CD1c-positive myeloid dendritic cell (primary cell): ENCODE measurements at regions not wholly inside any gene's neighbourhood (a gene's known extent, or its start where the extent isn't known, plus 50 kb on each side); places are given as distances from the start of the nearest gene placed in this dataset.
"Not testable (repeated sequence)": the region's sequence is repeated elsewhere in the genome, so short reads cannot be mapped to it uniquely, and the experiment has no call there.

Source experiments
- DNase-seq: peaks from one replicate; pipeline ENCODE4 v3.0.0-alpha.2; 2016; ENCODE audit errors: extremely low spot score

- no peak for DNase-seq
Observed at GRCh38 chr10:45564303-45564959, 108.1 kb downstream of the ZFAND4 start.

DNA sequence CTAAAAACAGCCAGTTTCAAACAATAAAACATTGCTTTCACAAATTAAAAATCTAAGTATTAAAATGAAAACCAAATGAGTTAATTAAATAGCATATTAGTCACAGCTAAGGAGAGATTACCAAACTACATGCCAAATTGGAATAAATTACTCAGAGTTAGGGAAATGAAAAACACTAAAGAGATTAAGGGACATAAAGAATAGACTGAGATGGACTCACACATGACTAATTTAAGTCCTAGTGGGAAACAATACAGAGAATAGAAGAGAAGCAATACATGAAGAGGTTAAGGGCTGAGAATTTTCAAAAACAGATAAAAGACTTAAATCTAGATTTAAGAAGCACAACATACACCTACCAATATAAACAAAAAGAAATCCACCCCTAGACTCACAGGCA is 110.6 kb downstream of the ZFAND4 start:
- no peak for DNase-seq

DNA sequence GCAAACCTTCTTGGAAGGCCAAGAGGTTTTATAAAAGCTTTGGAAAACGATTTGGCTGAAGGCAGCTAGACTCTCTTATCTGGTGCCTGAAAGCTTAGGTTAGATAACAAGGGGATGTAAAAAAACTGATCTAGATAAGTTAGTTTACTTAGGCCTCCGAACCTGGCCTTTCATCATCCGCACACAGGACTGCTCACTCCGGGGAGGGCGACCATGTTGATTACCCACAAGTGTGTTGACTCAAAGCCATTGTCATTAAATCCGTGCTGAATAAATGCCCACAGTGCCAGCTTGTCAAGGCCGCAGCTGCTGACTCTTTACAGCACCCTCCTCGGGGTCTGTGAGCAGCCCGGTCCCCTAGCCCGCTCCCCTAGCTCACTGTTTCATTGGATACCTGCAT is 112.3 kb downstream of the ZFAND4 start:
- DNase-seq, result no peak

DNA sequence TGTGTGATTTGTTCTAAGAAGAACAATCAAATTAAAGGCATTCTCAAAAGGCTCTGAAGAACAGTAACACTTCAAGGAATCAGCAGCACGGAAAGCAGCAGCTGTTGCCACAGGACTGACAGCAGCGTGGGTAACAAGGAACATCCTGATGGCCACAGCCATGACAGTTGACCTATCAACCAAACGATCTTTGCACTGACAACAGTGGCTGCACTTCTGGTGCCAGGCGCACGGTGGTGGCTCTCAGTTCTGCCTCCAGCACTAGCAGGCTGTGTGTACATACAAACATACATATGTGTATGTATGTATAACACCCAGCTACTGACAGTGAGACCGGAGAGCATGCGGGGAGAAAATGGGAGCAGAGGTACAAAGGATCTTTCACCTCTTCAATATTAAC is 114.1 kb downstream of the ZFAND4 start:
- DNase-seq, result no peak

GRCh38 chr10:45557275-45557905 is 115.2 kb downstream of the ZFAND4 start:
- peak; percentile 75 for DNase-seq

DNA sequence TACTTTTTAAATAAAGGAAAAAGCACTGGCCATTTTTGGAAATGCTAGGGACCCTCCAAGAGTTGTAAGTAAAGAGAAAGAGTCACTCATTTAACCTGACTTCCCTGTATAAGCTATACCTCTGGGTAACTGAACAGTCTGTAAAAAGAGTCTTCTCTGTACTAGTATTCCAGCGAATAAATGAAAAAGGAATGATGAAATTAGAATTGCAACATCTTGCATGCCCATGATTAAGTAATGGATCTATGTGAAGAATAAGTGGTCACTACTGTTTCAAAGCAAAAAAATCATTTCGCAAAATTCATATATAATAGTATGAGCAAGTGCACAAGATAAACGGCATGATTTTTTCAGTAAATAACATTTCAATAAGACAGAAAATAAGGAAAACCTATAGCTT is 116.8 kb downstream of the ZFAND4 start:
- peak; percentile 30 for DNase-seq

- not testable (repeated sequence) for DNase-seq
Observed at GRCh38 chr10:45555332-45555731, 117.2 kb downstream of the ZFAND4 start.

DNA sequence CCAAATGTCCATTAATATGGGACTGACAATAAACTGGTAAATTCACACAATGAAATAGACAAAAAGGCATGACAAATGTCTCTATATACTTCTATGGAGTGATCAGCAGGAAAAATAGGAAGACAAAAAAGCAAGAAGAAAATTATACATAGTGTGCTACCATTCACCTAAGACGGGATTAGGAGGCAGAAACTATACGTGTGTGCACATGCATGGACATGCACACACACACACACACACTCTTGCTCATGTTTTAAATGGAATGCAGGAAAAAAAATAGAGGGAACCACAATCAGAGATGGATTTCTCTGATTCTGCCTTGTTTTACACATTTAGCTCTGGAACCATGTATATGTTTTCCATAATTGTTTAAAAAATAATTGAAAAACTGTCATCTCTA is 119.0 kb downstream of the ZFAND4 start:
- no peak for DNase-seq

- peak; percentile 57 for DNase-seq
Observed at GRCh38 chr10:45553155-45553554, 119.4 kb downstream of the ZFAND4 start.

DNA sequence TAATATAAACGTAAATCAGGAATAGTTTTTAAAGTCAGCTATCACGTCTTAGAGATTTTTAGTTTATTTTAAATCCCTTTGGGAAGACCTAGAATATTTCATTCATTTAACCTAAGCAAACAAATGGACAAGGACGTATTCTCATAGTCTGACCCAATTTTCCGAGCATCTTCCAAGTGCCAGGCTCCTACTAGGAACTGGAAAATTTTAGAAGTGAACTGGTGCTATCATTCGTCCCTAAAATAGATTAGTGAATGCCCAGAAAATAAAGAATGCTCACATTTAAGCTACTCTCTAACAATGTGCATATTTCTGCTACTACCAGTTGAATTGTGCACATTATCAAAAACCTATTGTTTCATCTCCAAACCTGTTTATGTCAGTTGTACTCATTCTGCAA is 120.1 kb downstream of the ZFAND4 start:
- DNase-seq, result no peak

- no peak for DNase-seq
Observed at GRCh38 chr10:45550903-45551786, 121.4 kb downstream of the ZFAND4 start.

DNA sequence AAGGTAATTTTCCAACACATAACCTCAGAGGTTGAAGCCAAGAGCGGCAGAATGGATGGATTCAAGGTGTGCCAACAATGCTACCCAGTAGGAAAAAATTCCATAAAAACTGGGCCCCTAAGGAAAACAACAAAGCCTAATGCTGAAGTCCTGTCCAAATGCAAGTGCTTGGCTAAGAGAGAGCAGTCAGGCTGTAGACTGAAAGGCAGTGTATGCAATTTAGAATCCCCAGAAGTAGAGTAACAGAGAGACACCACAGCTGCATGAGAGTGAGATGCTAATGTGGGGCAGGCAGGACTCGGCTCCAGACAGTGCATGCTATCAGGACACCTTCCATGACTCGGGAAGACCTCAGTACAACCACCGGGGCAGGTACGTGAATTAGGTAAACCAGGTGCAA is 124.5 kb downstream of the ZFAND4 start:
- no peak for DNase-seq

DNA sequence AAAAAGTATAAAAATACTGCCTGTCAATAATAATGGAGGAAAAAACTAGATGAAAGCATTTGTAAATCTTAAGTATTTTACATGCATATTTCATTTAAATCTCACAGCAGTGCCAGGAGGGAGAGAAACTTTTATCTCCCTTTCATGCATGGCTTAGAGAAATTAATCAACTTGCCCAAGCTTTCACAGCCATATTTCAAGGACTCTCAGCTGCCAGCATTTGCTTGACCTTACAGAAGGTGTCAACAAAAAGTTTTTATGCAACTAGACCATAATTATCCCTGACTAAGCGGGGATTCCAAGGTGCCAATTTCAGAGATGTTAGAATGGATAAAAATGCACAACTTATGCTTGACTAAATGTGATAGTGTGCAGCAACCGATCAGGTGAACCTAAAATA is 125.4 kb downstream of the ZFAND4 start:
- no peak for DNase-seq

- DNase-seq, result no peak
Observed at GRCh38 chr10:45545150-45545549, 127.4 kb downstream of the ZFAND4 start.

- DNase-seq, result no peak
Observed at GRCh38 chr10:45544191-45544590, 128.4 kb downstream of the ZFAND4 start.

- DNase-seq, result not testable (repeated sequence)
Observed at GRCh38 chr10:45541032-45541431, 131.5 kb downstream of the ZFAND4 start.

DNA sequence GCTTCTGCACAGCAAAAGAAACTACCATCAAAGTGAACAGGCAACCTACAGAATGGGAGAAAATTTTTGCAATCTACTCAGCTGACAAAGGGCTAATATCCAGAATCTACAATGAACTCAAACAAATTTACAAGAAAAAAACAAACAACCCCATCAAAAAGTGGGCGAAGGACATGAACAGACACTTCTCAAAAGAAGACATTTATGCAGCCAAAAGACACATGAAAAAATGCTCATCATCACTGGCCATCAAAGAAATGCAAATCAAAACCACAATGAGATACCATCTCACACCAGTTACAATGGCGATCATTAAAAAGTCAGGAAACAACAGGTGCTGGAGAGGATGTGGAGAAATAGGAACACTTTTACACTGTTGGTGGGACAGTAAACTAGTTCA is 132.0 kb downstream of the ZFAND4 start:
- DNase-seq, result not testable (repeated sequence)

- DNase-seq, result not testable (repeated sequence)
Observed at GRCh38 chr10:45539569-45539968, 133.0 kb downstream of the ZFAND4 start.

DNA sequence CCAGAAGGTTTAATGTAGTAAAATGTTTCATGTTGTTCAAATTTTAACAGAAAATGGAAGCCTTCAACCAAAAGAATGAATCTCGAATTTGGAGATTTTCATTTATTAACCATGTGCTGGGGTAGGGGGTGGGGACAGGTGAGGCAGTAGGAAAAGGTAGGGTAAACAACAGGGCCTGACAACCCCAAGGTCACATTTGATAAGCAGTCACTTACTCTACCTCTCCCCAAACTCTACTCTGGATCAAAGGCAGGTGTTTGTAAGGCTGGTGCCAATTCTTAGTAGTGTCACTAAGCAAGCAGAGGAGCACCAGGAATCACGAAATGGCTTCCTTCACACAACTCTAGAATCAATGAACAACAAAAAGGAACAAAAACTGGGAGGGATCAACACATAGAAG is 138.0 kb downstream of the ZFAND4 start:
- DNase-seq, result no peak

DNA sequence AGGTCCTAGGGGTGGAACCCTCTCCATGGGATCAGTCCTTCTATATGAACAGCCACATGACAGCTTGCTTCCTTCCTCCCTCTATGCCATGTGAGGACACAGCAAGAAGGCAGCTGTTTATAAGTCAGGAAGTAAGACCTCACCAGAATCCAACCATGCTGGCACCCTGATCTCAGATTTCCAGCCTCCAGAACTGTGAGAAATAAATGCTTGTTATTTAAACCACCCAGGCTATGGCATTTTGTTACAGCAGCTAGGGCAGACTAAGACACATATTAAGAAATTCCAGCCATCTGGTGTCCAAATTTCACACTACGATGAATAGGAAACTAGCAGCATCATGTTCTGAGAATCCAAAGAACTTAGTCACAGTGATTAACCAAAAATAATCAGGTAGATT is 140.1 kb downstream of the ZFAND4 start:
- no peak for DNase-seq

DNA sequence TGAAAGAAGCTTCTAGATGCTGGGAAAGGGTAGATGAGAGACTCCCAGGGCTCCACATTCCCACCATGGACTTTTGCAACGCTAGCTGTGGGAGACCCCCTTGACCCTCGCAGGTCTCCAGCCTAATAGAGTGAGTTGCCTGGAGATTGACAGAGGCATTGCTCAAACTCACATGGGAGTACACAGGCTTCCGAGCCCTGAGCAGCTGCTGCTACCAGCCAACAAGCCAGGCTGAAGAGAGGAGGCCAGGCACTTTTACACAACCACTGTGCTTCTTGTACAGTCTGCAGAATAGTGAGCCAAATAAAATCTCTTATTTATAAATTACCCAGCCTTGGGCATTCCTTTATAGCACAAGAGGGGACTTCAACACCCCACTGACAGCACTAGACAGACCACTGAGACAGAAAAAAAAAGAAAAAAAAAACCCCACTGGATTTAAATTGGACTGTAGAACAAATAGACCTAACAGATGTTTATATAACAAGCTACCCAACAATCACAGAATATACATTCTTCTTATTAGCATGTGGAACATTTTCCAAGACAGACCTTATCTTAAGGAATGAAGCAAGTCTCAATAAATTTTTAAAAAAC is 146.2 kb downstream of the ZFAND4 start:
- no peak for DNase-seq

GRCh38 chr10:45520476-45520875 is 146.5 kb downstream of the ALOX5 start:
- DNase-seq, result no peak
